ENCODE measurements at regions not wholly inside any gene's neighbourhood (a gene's known extent, or its start where the extent isn't known, plus 50 kb on each side); places are given as distances from the start of the nearest gene placed in this dataset.
"Not testable (repeated sequence)": the region's sequence is repeated elsewhere in the genome, so short reads cannot be mapped to it uniquely, and the experiment has no call there.

GRCh38 chrY:19644889-19645638 lies 99.5 kb downstream of the KDM5D start:
- Histone ChIP-seq H3K4me3 (ENCODE audit: low read length) (no peak overlapping the region), H3K9ac (ENCODE audit: low read length) (no peak overlapping the region), H3K27me3 (ENCODE audit: control insufficient read depth, insufficient read depth, low read length) (no peaks in the 10 kb centered on the region), H3K4me1 (ENCODE audit: control insufficient read depth, insufficient read depth, low read length) (no peaks in the 10 kb centered on the region), H3K9me3 (ENCODE audit: control insufficient read depth, low read length) (no peaks in the 10 kb centered on the region), H3K36me3 (ENCODE audit: control insufficient read depth, insufficient read depth, low read length) (no peaks in the 10 kb centered on the region)

- no peak overlapping the region for H3K9ac ChIP-seq (ENCODE audit: low read length)
- H3K9me3 ChIP-seq (ENCODE audit: control insufficient read depth, low read length) = no peaks in the 10 kb centered on the region
- no peaks in the 10 kb centered on the region for H3K4me1 ChIP-seq (ENCODE audit: control insufficient read depth, insufficient read depth, low read length)
- H3K4me3 ChIP-seq (ENCODE audit: low read length) = no peak overlapping the region
- no peaks in the 10 kb centered on the region for H3K36me3 ChIP-seq (ENCODE audit: control insufficient read depth, insufficient read depth, low read length)
- H3K27me3 ChIP-seq (ENCODE audit: control insufficient read depth, insufficient read depth, low read length) = no peaks in the 10 kb centered on the region
Measured at GRCh38 chrY:19637651-19638347, 106.7 kb downstream of the KDM5D start.

- Histone ChIP-seq H3K9me3 (ENCODE audit: control insufficient read depth, low read length) (no peaks in the 10 kb centered on the region), H3K27me3 (ENCODE audit: control insufficient read depth, insufficient read depth, low read length) (no peaks in the 10 kb centered on the region), H3K4me3 (ENCODE audit: low read length) (no peak overlapping the region), H3K4me1 (ENCODE audit: control insufficient read depth, insufficient read depth, low read length) (no peaks in the 10 kb centered on the region), H3K9ac (ENCODE audit: low read length) (no peak overlapping the region), H3K36me3 (ENCODE audit: control insufficient read depth, insufficient read depth, low read length) (no peaks in the 10 kb centered on the region)
Measured at GRCh38 chrY:19628926-19629325, 115.6 kb downstream of the KDM5D start.

- H3K4me3 ChIP-seq (ENCODE audit: low read length) = no peak overlapping the region
- no peak overlapping the region for H3K9ac ChIP-seq (ENCODE audit: low read length)
- no peaks in the 10 kb centered on the region for H3K9me3 ChIP-seq (ENCODE audit: control insufficient read depth, low read length)
- no peaks in the 10 kb centered on the region for H3K36me3 ChIP-seq (ENCODE audit: control insufficient read depth, insufficient read depth, low read length)
- H3K4me1 ChIP-seq (ENCODE audit: control insufficient read depth, insufficient read depth, low read length) = no peaks in the 10 kb centered on the region
- no peaks in the 10 kb centered on the region for H3K27me3 ChIP-seq (ENCODE audit: control insufficient read depth, insufficient read depth, low read length)
Measured at GRCh38 chrY:19622392-19622791, 122.1 kb downstream of the KDM5D start.

- H3K4me3 ChIP-seq (ENCODE audit: low read length) = no peak overlapping the region
- H3K9me3 ChIP-seq (ENCODE audit: control insufficient read depth, low read length) = no peaks in the 10 kb centered on the region
- no peaks in the 10 kb centered on the region for H3K4me1 ChIP-seq (ENCODE audit: control insufficient read depth, insufficient read depth, low read length)
- no peaks in the 10 kb centered on the region for H3K27me3 ChIP-seq (ENCODE audit: control insufficient read depth, insufficient read depth, low read length)
- H3K9ac ChIP-seq (ENCODE audit: low read length) = no peak overlapping the region
- no peaks in the 10 kb centered on the region for H3K36me3 ChIP-seq (ENCODE audit: control insufficient read depth, insufficient read depth, low read length)
Measured at GRCh38 chrY:19621756-19622155, 122.8 kb downstream of the KDM5D start.

GRCh38 chrY:19601113-19601512 lies 143.4 kb downstream of the KDM5D start:
- no peak overlapping the region for H3K9ac ChIP-seq (ENCODE audit: low read length)
- H3K36me3 ChIP-seq (ENCODE audit: control insufficient read depth, insufficient read depth, low read length) = no peaks in the 10 kb centered on the region
- no peak overlapping the region for H3K4me3 ChIP-seq (ENCODE audit: low read length)
- H3K27me3 ChIP-seq (ENCODE audit: control insufficient read depth, insufficient read depth, low read length) = no peaks in the 10 kb centered on the region
- no peaks in the 10 kb centered on the region for H3K9me3 ChIP-seq (ENCODE audit: control insufficient read depth, low read length)
- H3K4me1 ChIP-seq (ENCODE audit: control insufficient read depth, insufficient read depth, low read length) = no peaks in the 10 kb centered on the region

- no peak overlapping the region for H3K9ac ChIP-seq (ENCODE audit: low read length)
- H3K4me3 ChIP-seq (ENCODE audit: low read length) = no peak overlapping the region
- H3K27me3 ChIP-seq (ENCODE audit: control insufficient read depth, insufficient read depth, low read length) = no peaks in the 10 kb centered on the region
- no peaks in the 10 kb centered on the region for H3K36me3 ChIP-seq (ENCODE audit: control insufficient read depth, insufficient read depth, low read length)
- H3K4me1 ChIP-seq (ENCODE audit: control insufficient read depth, insufficient read depth, low read length) = no peaks in the 10 kb centered on the region
- H3K9me3 ChIP-seq (ENCODE audit: control insufficient read depth, low read length) = no peaks in the 10 kb centered on the region
Measured at GRCh38 chrY:19600711-19601110, 143.8 kb downstream of the KDM5D start.

GRCh38 chrY:19590235-19590634 lies 154.3 kb downstream of the KDM5D start:
- Histone ChIP-seq H3K27me3 (ENCODE audit: control insufficient read depth, insufficient read depth, low read length) (no peaks in the 10 kb centered on the region), H3K4me1 (ENCODE audit: control insufficient read depth, insufficient read depth, low read length) (no peaks in the 10 kb centered on the region), H3K36me3 (ENCODE audit: control insufficient read depth, insufficient read depth, low read length) (no peaks in the 10 kb centered on the region), H3K9ac (ENCODE audit: low read length) (no peak overlapping the region), H3K9me3 (ENCODE audit: control insufficient read depth, low read length) (no peaks in the 10 kb centered on the region), H3K4me3 (ENCODE audit: low read length) (no peak overlapping the region)

GRCh38 chrY:19589664-19590063 lies 154.9 kb downstream of the KDM5D start:
- Histone ChIP-seq H3K4me3 (ENCODE audit: low read length) (no peak overlapping the region), H3K27me3 (ENCODE audit: control insufficient read depth, insufficient read depth, low read length) (no peaks in the 10 kb centered on the region), H3K4me1 (ENCODE audit: control insufficient read depth, insufficient read depth, low read length) (no peaks in the 10 kb centered on the region), H3K9ac (ENCODE audit: low read length) (no peak overlapping the region), H3K36me3 (ENCODE audit: control insufficient read depth, insufficient read depth, low read length) (no peaks in the 10 kb centered on the region), H3K9me3 (ENCODE audit: control insufficient read depth, low read length) (no peaks in the 10 kb centered on the region)

- no peaks in the 10 kb centered on the region for H3K9me3 ChIP-seq (ENCODE audit: control insufficient read depth, low read length)
- H3K9ac ChIP-seq (ENCODE audit: low read length) = no peak overlapping the region
Measured at GRCh38 chrY:19587311-19587710, 157.2 kb downstream of the KDM5D start.

GRCh38 chrY:19580990-19581389 lies 163.5 kb downstream of the KDM5D start:
- not testable (repeated sequence) for H3K36me3 ChIP-seq (ENCODE audit: control insufficient read depth, insufficient read depth, low read length); H3K4me1 ChIP-seq (ENCODE audit: control insufficient read depth, insufficient read depth, low read length); H3K9me3 ChIP-seq (ENCODE audit: control insufficient read depth, low read length); H3K27me3 ChIP-seq (ENCODE audit: control insufficient read depth, insufficient read depth, low read length); H3K4me3 ChIP-seq (ENCODE audit: low read length); H3K9ac ChIP-seq (ENCODE audit: low read length)

More at GRCh38 chrY:19587311-19587710, 157.2 kb downstream of the KDM5D start:
- no peaks in the 10 kb centered on the region for H3K36me3 ChIP-seq (ENCODE audit: control insufficient read depth, insufficient read depth, low read length)
- no peak overlapping the region for H3K4me3 ChIP-seq (ENCODE audit: low read length)
- H3K27me3 ChIP-seq (ENCODE audit: control insufficient read depth, insufficient read depth, low read length) = no peaks in the 10 kb centered on the region
- H3K4me1 ChIP-seq (ENCODE audit: control insufficient read depth, insufficient read depth, low read length) = no peaks in the 10 kb centered on the region

GRCh38 chrY:19578281-19578874 lies 166.1 kb downstream of the KDM5D start:
- Histone ChIP-seq H3K4me1 (ENCODE audit: control insufficient read depth, insufficient read depth, low read length) (no peaks in the 10 kb centered on the region), H3K36me3 (ENCODE audit: control insufficient read depth, insufficient read depth, low read length) (no peaks in the 10 kb centered on the region), H3K27me3 (ENCODE audit: control insufficient read depth, insufficient read depth, low read length) (no peaks in the 10 kb centered on the region), H3K9ac (ENCODE audit: low read length) (no peak overlapping the region), H3K4me3 (ENCODE audit: low read length) (no peak overlapping the region), H3K9me3 (ENCODE audit: control insufficient read depth, low read length) (no peaks in the 10 kb centered on the region)

Measured in mucosa of stomach (tissue), 1 donor.